ENCODE measurements at regions not wholly inside any gene's neighbourhood (a gene's known extent, or its start where the extent isn't known, plus 50 kb on each side); places are given as distances from the start of the nearest gene placed in this dataset.

DNA sequence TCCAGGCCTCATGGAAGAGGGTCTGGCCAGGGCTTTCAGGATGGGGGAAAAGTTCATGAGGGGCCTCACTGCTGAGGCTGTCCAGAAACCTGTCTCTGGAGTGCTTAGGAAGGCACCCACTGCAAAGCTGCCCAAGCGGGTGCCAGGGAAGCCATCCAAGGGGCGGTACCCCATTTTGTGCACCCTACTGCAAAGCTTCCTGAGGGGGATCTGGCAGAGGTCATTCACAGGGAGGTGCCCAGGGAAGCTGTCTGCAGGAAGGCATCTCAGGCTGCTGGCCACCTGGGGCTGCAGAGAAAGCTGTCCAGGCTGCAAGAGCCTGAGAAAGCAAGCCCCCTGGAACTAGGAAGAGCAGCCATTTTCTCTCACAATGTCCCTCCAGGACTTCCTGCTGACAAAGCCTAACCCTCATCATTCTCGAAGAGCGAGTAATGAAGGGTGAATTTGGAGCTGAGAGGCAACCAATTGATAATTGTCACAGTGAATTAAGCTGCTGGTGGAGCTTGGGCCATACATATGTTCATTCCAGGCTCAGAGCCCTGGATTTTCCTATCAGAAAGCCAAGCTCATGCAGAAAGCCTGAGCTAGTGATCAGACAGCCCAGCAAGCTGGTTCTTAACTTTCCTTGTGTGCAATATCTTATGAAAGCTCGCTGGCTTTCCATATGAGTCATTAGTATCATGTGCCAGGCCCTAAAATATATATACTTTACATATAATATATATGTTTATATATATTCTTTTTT, 62.2 kb upstream of the SLC22A16 start:
- H3K27ac ChIP-seq, result no peak overlapping the region
- H3K9me3 ChIP-seq (replicated peaks in 1 of 11), result peaks cover 10 to 23% (median 18%) of the 10 kb centered on the region in 11 experiments
- no peak overlapping the region for H3K4me3 ChIP-seq
- no peak for TF ChIP-seq Cebpa-rat (IDR thresholded peaks at IDR 0.05)
- H3K4me1 ChIP-seq, result peaks cover 5 to 31% (median 8%) of the 10 kb centered on the region in 10 experiments
- no peaks in the 10 kb centered on the region for H4K20me1 ChIP-seq
- 0 out of 22 replicates have a peak, but pooled peaks cover 0 to 3% (median 0%) of the 10 kb centered on the region in 11 experiments for H3K36me3 ChIP-seq
- H3K4me2 ChIP-seq, result peak overlapping the region in 2 of 11 experiments; percentile 2 to 3; a peak in 1 of 22 replicates
- H3K9ac ChIP-seq, result no peak overlapping the region
- H3K27me3 ChIP-seq, result no peaks in the 10 kb centered on the region

DNA sequence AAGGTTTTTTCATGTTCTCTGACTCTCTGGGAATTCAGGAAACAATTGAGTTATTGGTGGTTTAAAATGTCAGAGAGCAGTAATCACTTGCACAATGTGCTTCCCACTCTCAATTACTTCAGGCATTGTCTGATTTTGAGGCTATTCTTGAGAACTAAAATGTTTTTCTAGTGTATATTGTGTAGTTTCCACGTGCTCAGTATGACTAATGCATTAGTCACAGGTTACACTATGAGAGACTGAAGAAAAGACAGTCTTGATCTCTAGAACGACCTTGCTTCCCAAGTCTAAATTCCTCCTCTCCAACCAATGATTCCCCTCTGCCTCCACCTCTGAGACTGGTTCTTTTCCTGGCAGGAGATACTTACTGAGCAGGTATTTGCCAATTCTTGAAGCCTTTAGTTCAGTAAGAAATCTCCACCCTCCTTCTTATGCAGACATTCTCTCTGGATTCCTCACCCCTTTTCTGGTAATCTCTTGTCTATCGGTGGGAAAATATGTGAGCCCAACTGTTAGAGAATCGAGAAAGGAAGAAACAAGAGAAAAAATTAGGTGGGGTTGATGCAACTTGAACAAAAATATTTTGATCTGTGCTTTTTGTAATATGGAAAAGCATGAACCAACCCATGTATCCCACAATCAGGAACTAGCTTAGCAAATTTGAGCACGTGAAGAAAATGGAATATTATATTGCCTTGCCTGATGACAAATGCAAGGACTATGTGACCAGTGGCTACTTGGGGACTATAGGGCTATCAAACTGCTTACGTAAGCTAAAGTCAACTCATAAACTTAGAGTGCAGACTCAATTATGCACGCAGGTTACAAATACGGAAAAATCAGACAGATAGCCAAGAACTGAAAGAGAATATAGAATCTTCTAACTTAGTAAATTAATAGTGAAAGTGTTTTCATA, 61.1 kb upstream of the SLC22A16 start:
- peak overlapping the region in 2 of 11 experiments; percentile 2 to 12; a peak in 2 of 22 replicates for H3K9ac ChIP-seq
- no peak for TF ChIP-seq Cebpa-rat (IDR thresholded peaks at IDR 0.05)
- H3K4me3 ChIP-seq, result no peak overlapping the region
- peak overlapping the region in 3 of 11 experiments; percentile 11 to 57 (median 16); a peak in 4 of 22 replicates for H3K27ac ChIP-seq
- H4K20me1 ChIP-seq, result no peaks in the 10 kb centered on the region
- peaks cover 10 to 23% (median 18%) of the 10 kb centered on the region in 11 experiments for H3K9me3 ChIP-seq (replicated peaks in 1 of 11)
- peak overlapping the region in 6 of 11 experiments; percentile 3 to 63 (median 35); a peak in 8 of 22 replicates for H3K4me2 ChIP-seq
- H3K36me3 ChIP-seq, result 0 out of 22 replicates have a peak, but pooled peaks cover 0 to 3% (median 0%) of the 10 kb centered on the region in 11 experiments
- H3K27me3 ChIP-seq, result no peaks in the 10 kb centered on the region
- H3K4me1 ChIP-seq, result peaks cover 0 to 26% (median 2%) of the 10 kb centered on the region in 10 experiments; a peak in 7 of 20 replicates

DNA sequence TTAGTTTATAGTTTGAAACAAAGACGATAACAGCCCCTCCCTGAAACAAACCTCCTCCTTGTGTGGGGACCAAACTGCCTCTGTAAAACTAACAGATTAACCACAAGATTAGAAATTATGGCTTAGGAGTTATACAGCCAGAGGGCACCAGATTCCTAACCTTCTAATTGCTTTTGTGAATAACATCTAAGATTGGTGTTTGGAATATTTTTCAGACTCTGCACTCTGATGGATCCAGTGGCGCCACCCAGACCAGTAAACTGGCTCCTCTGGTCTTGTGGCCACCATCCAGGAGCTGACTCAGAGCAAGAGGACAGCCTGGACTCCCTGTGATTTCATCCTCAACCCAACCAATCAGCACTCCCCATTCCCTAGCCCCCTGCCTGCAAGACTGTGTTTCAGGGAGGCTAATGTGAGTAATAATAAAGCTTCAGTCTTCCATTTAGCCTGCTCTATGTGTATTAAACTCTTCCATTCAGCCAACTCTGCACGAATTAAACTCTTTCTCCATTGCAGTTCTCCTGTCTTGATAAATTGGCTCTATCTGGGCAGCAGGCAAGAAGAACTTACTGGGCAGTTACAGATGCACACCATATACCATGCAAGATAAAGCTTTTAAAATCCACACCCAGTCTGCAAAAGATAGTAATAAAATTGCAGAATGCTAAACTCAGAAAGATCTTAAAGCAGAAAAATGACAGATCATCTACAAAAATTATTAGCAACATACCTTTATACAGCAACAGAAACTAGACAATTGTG, 58.5 kb upstream of the SLC22A16 start:
- no peak overlapping the region for H3K9ac ChIP-seq
- H3K4me1 ChIP-seq, result peaks cover under 1 to 39% (median 7%) of the 10 kb centered on the region in 10 experiments; a peak in 16 of 20 replicates
- no peaks in the 10 kb centered on the region for H3K27me3 ChIP-seq
- no peak overlapping the region for H3K4me2 ChIP-seq
- H4K20me1 ChIP-seq, result no peaks in the 10 kb centered on the region
- no peak for TF ChIP-seq Cebpa-rat (IDR thresholded peaks at IDR 0.05)
- H3K4me3 ChIP-seq, result no peak overlapping the region
- 0 out of 22 replicates have a peak, but pooled peaks cover 0 to 3% (median 0%) of the 10 kb centered on the region in 11 experiments for H3K36me3 ChIP-seq
- H3K9me3 ChIP-seq (replicated peaks in 1 of 11), result peaks cover 10 to 23% (median 17%) of the 10 kb centered on the region in 11 experiments
- H3K27ac ChIP-seq, result no peak overlapping the region

DNA sequence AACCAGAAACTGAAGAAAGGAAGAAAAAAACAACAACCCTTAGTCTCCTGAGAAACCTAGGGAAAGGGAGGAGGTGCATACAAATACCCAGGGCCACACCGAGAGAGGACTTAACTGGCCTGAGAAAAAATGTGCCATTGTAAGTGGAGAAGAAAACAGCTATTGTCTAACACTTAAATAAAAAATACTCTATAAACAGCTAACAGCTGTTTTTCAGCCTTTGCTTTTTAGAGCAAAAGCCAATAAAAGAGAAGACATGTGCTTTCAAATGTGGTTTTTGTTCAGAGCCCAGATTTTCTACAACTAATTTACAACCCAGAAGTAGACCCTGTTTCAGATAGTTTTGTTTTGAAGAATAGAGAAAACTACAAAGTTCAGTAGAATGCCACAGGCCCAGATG, 56.0 kb upstream of the SLC22A16 start:
- H3K27me3 ChIP-seq, result no peaks in the 10 kb centered on the region
- no peak for TF ChIP-seq Cebpa-rat (IDR thresholded peaks at IDR 0.05)
- H4K20me1 ChIP-seq, result no peaks in the 10 kb centered on the region
- no peak overlapping the region for H3K9ac ChIP-seq
- H3K27ac ChIP-seq, result no peak overlapping the region
- peaks cover 9 to 15% (median 12%) of the 10 kb centered on the region in 11 experiments for H3K9me3 ChIP-seq (replicated peaks in 1 of 11)
- no peak overlapping the region for H3K4me3 ChIP-seq
- H3K4me2 ChIP-seq, result no peak overlapping the region
- 0 out of 22 replicates have a peak, but pooled peaks cover 0 to 3% (median 0%) of the 10 kb centered on the region in 11 experiments for H3K36me3 ChIP-seq
- peaks cover 13 to 50% (median 24%) of the 10 kb centered on the region in 10 experiments for H3K4me1 ChIP-seq

DNA sequence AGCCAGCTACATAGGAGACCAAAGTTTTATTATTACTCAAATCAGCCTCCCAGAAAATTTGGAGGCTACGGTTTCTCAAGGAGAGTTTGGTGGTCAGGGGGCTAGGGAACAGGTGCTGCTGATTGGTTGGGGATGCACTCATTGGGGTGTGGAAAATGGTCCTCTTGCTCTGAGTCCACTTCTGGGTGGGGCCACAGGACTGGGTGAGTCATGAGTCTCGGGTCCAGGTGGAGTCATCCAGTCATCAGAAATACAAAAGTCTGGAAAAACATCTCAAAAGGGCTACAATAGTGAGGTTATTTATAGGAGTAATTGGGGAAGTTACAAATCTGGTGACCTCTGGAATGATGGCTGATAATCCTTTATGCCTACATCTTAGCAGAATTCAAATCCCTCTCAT, 54.3 kb upstream of the SLC22A16 start:
- Histone ChIP-seq H3K4me2 (peak overlapping the region in 3 of 11 experiments; percentile 44 to 88 (median 55); a peak in 5 of 22 replicates), H3K36me3 (0 out of 22 replicates have a peak, but pooled peaks cover 0 to 3% (median 0%) of the 10 kb centered on the region in 11 experiments), H3K4me1 (peaks cover 13 to 46% (median 22%) of the 10 kb centered on the region in 10 experiments), H3K27me3 (no peaks in the 10 kb centered on the region), H3K27ac (0 out of 22 replicates have a peak overlapping the region, but pooled peaks of 1 of the 11 experiments have one; percentile 76), H4K20me1 (no peaks in the 10 kb centered on the region), H3K9ac (no peak overlapping the region), H3K9me3 (replicated peaks in 1 of 11) (peaks cover 13 to 21% (median 17%) of the 10 kb centered on the region in 11 experiments), H3K4me3 (no peak overlapping the region)
- TF ChIP-seq Cebpa-rat (IDR thresholded peaks at IDR 0.05), result no peak

DNA sequence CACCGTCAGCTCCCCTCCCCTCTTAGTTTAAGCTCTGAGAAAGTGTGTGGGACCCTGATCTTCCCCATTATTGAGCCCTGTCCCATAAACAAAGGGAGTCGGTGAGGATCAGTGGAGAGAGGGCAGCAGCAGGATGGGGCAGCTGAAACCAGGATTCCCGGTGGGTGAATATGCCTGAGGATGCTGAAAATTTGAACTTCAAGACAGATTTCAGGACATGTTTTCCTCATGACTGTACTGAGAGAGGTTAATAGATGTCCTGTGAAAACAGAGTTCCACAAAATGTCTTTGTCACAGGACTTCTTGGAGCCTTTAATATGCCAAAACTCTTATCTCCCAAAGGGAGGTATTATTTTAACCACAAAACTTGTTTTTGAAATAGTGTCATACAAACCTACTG, 53.5 kb upstream of the SLC22A16 start:
- Histone ChIP-seq H3K27me3 (no peaks in the 10 kb centered on the region), H3K9me3 (replicated peaks in 1 of 11) (peaks cover 9 to 24% (median 18%) of the 10 kb centered on the region in 11 experiments), H3K9ac (no peak overlapping the region), H3K4me3 (no peak overlapping the region), H3K36me3 (0 out of 22 replicates have a peak, but pooled peaks cover 0 to 1% (median 0%) of the 10 kb centered on the region in 11 experiments), H4K20me1 (no peaks in the 10 kb centered on the region), H3K27ac (peak overlapping the region in 7 of 11 experiments; percentile 11 to 79 (median 51); a peak in 10 of 22 replicates), H3K4me2 (peak overlapping the region; percentile 37 to 88 (median 76); a peak in 18 of 22 replicates), H3K4me1 (peaks cover 13 to 46% (median 22%) of the 10 kb centered on the region in 10 experiments)
- TF ChIP-seq Cebpa-rat (IDR thresholded peaks at IDR 0.05), result no peak

DNA sequence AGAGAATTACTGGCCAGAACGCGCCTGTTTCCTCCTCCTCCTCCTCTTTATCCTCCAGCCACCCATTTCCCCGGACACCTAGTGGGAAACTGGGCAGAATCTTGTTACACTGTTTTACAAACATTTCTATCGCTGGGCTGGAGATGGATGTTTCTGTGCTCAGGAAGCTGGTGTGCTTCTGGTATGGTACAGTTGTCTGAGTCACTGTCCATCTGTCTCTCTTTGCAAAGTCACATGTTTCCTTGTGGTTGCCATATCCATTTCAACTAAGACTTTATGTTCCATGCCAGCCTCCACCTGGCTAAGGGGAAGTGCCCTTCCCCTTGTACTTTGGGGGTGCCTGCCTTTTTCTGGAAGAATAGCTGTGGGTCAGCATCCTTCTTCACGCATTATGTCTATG, 52.9 kb upstream of the SLC22A16 start:
- TF ChIP-seq Cebpa-rat (IDR thresholded peaks at IDR 0.05), result no peak
- Histone ChIP-seq H3K4me3 (no peak overlapping the region), H4K20me1 (no peaks in the 10 kb centered on the region), H3K36me3 (no peaks in the 10 kb centered on the region), H3K4me1 (peaks cover 13 to 46% (median 22%) of the 10 kb centered on the region in 10 experiments), H3K9ac (peak overlapping the region in 9 of 11 experiments; percentile 27 to 58 (median 54); a peak in 14 of 22 replicates), H3K27ac (peak overlapping the region in 9 of 11 experiments; percentile 25 to 80 (median 71); a peak in 16 of 22 replicates), H3K27me3 (no peaks in the 10 kb centered on the region), H3K9me3 (replicated peaks in 1 of 11) (peaks cover 4 to 22% (median 13%) of the 10 kb centered on the region in 11 experiments; a peak in 20 of 22 replicates), H3K4me2 (peak overlapping the region; percentile 37 to 88 (median 76); a peak in 21 of 22 replicates)

DNA sequence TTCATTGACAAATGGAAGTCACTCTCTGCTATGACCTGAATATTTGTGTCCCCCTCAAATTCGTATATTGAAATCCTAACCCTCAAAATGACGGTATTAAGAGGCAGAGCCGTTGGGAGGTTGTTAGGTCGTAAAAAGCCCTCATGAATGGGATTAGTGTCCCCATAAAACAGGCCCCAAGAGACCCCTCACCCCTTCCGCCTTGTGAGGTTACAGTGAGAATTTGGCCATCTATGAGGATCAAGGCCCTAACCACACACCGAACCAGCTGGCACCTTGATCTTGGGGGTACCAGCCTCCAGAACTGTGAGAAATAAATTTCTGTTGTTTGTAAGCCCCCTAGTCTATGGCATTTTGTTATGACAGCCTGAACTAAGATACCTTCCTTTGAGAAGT, 52.5 kb upstream of the SLC22A16 start:
- H3K36me3 ChIP-seq, result no peaks in the 10 kb centered on the region
- no peaks in the 10 kb centered on the region for H4K20me1 ChIP-seq

More for the DNA sequence above, 52.5 kb upstream of the SLC22A16 start:
- Histone ChIP-seq H3K9ac (peak overlapping the region in 9 of 11 experiments; percentile 27 to 58 (median 54); a peak in 15 of 22 replicates), H3K4me1 (peaks cover 13 to 46% (median 22%) of the 10 kb centered on the region in 10 experiments), H3K9me3 (replicated peaks in 1 of 11) (peaks cover 4 to 21% (median 13%) of the 10 kb centered on the region in 11 experiments; a peak in 16 of 22 replicates), H3K27me3 (no peaks in the 10 kb centered on the region), H3K4me2 (peak overlapping the region; percentile 37 to 88 (median 76); a peak in 21 of 22 replicates), H3K4me3 (no peak overlapping the region), H3K27ac (peak overlapping the region in 9 of 11 experiments; percentile 25 to 80 (median 71); a peak in 16 of 22 replicates)
- TF ChIP-seq Cebpa-rat (IDR thresholded peaks at IDR 0.05), result no peak

All from BLaER1 treated with 17β-estradiol and CSF1 and Interleukin-3, amounts not matched to agents 10 nM and 100 nM (cell line).